ENCODE measurements at regions not wholly inside any gene's neighbourhood (a gene's known extent, or its start where the extent isn't known, plus 50 kb on each side); places are given as distances from the start of the nearest gene placed in this dataset.

- DNase-seq (peak; percentile 30), ATAC-seq (ENCODE audit: low read depth) (no peak)
- Histone ChIP-seq H4K8ac (ENCODE audit: low read depth in 2 of 2, low read length in 2 of 2) (peak overlapping the region; percentile 14 to 43; a peak in 1 of 4 replicates), H3K18ac (ENCODE audit: low read depth, low read length) (no peak overlapping the region; the same call in 1 of the 2 replicates), H4K5ac (ENCODE audit: low read depth, low read length) (no peak overlapping the region), H3K9me1 (ENCODE audit: insufficient read depth, low read length) (peaks cover 33% of the 10 kb centered on the region), H3K9ac (ENCODE audit: low read depth, low read length) (no peak overlapping the region), H3K36me3 (ENCODE audit: control insufficient read depth, insufficient read depth, low read length) (no peaks in the 10 kb centered on the region), H4K91ac (ENCODE audit: insufficient read depth, low read depth, low read length) (peak overlapping the region; percentile 85), H3K4me1 (ENCODE audit: control insufficient read depth, insufficient read depth, low read length) (peaks cover 36% of the 10 kb centered on the region), H3K27ac (ENCODE audit: insufficient read depth, low read length) (no peak overlapping the region), H3K27me3 (ENCODE audit: control insufficient read depth, insufficient read depth, low read length) (peaks cover 10% of the 10 kb centered on the region), H3K14ac (replicated peaks; ENCODE audit: low read depth, low read length) (peak overlapping the region; percentile 47; the same call in 1 of the 2 replicates), H2BK120ac (ENCODE audit: low read depth, low read length) (peak overlapping the region; percentile 82), H3K56ac (ENCODE audit: extremely low read depth, insufficient read depth, low read length) (no peak overlapping the region), H4K20me1 (ENCODE audit: insufficient read depth, low read length) (no peaks in the 10 kb centered on the region), H2BK5ac (ENCODE audit: low read depth, low read length, poor library complexity, severe bottlenecking) (peak overlapping the region; percentile 2), H3K4ac (ENCODE audit: low read depth, low read length) (peak overlapping the region; percentile 77), H3K9me3 (ENCODE audit: control insufficient read depth, insufficient read depth, low read length) (no peaks in the 10 kb centered on the region), H3K79me1 (ENCODE audit: low read depth in 1 of 2, low read length in 2 of 2) (no peaks in the 10 kb centered on the region), H3K4me3 (ENCODE audit: insufficient read depth, low read depth, low read length) (no peak overlapping the region), H3K4me2 (ENCODE audit: low read depth, low read length) (peak overlapping the region; percentile 26; the same call in 1 of the 2 replicates), H2BK20ac (ENCODE audit: low read depth, low read length) (peak overlapping the region; percentile 82), H2AK5ac (ENCODE audit: low read depth, low read length) (peak overlapping the region; percentile 97), H2BK15ac (ENCODE audit: low read depth, low read length) (peak overlapping the region; percentile 66), H2AFZ (replicated peaks; ENCODE audit: low read length, poor library complexity) (peak overlapping the region; percentile 12), H3K23ac (ENCODE audit: low read depth, low read length) (no peak overlapping the region), H2AK9ac (replicated peaks; ENCODE audit: low read depth, low read length, poor library complexity) (no peak overlapping the region)
- intact Hi-C loops (cut with micrococcal nuclease) = loop anchor here (2.0 kb wide), 1 partner anchor 19 kb away; no protein-coding TSS in a partner anchor
- no TSS peak for BruUV-seq (replicated peaks)
- in situ Hi-C loops (cut with MboI; ENCODE audit: low sequenced_read_pairs) = loop anchor here (25.0 kb wide), 1 partner anchor 407 kb away; the partner anchor contains the start of gene TLE3
- CTCF ChIA-PET = no interaction called here
- POLR2A ChIA-PET (ENCODE audit: unreplicated experiment) = no interaction called here
- 100% methylated on average over 1 of the region's 13 CpGs; no CpG with 5 or more reads in 1 of the 2 experiments for WGBS, 2 experiments (ENCODE audit: extremely low coverage in 2 of 2, insufficient read length in 1 of 2)
- dilution Hi-C loops (cut with HindIII; ENCODE audit: low sequenced_read_pairs, unreplicated experiment) = no loop called here
- no peak for TF ChIP-seq MAZ (IDR thresholded peaks at IDR 0.05; ENCODE audit: borderline replicate concordance, low read depth, low read length)
- TF ChIP-seq RCOR1 (IDR thresholded peaks at IDR 0.05; ENCODE audit: insufficient replicate concordance, low read length) = no peak
- no peak for TF ChIP-seq RFX5 (IDR thresholded peaks at IDR 0.05; ENCODE audit: low read depth, low read length)
- no peak for TF ChIP-seq MAFK (IDR thresholded peaks at IDR 0.05; ENCODE audit: low read depth, low read length)
Measured at GRCh38 chr15:70493787-70494516, 269.4 kb downstream of the UACA start.
